Cardiac septum (tissue), 1 donor: ENCODE measurements at regions not wholly inside any gene's neighbourhood (a gene's known extent, or its start where the extent isn't known, plus 50 kb on each side); places are given as distances from the start of the nearest gene placed in this dataset.
"Not testable (repeated sequence)": the region's sequence is repeated elsewhere in the genome, so short reads cannot be mapped to it uniquely, and the experiment has no call there.

ENCODE experiments used
- DNase-seq: peaks from one replicate; pipeline ENCODE4 v3.0.0-alpha.2; 2020; ENCODE audit warnings: low spot score
- intact Hi-C: fragments of 100-400 bp; cut with DNase I; formaldehyde crosslinking; loops from one replicate; pipeline ENCODE4 v1.14.0; 2022
- donor health status: DM: no; HTN: no; CAD: no.

DNA sequence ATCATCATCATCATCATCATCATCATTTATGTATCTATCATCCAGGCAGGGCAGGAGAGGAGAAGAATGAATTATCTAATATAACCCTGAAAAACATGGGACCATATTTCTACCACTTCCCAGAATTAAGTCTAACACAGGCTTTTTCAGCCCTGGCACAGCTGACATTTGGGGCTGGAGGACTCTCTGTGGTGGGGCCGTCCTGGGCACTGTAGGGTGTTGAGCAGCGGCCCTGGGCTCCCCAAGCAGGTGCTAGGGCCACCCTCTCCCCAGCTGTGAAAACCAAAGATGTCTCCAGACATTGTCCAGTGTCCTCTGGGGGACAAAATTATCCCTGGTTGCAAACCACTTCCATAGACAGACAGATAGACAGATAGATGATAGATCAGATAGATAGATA lies 288.4 kb downstream of the CRLF2 start:
- no peak for DNase-seq
- intact Hi-C loops, result no loop called here

DNA sequence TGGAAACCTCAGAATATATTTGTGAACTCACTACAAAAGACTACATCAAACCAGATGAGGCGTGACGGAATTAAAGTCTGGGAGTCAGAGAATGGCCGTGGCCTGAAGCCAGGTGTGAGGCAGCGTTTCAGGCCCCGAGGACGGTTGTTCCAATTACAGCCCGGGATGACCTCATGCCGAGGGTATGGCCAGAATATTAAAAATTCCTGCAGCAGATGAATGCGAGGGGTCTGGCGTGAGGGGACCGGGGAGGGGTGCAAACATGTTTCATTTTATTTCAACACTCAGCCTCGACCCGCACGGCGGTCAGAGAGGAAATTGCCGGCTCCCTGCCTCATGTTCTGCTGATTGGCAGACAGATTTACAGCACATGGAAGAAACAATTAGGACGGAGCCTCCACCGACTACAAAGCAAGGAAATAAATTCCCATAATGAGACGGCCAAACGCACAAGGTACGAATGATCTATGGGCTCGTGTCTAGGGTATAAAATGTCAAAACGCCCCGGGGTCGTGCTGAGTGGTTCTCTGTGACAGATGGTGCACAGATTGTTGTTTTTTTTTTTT lies 289.7 kb downstream of the SHOX start:
- DNase-seq, result no peak
- intact Hi-C loops, result no loop called here

DNA sequence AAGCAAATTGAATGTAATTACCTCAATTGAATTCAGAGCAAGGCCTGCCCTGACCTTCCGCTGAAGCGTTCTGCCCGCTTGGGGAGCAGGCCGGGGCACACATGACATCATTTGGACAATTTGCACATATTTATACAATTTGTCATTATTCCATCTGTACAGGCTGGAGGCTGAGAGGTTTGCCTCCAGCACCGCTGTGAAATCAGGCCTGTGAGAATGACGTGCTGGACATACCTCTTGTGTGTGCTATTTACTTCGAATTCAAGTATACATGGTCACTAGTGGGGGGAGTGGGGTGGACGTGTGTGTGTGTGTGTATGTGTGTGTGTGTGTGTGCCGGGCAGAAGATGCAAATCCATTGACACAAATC lies 285.6 kb downstream of the SHOX start:
- intact Hi-C loops, result no loop called here
- no peak for DNase-seq

DNA sequence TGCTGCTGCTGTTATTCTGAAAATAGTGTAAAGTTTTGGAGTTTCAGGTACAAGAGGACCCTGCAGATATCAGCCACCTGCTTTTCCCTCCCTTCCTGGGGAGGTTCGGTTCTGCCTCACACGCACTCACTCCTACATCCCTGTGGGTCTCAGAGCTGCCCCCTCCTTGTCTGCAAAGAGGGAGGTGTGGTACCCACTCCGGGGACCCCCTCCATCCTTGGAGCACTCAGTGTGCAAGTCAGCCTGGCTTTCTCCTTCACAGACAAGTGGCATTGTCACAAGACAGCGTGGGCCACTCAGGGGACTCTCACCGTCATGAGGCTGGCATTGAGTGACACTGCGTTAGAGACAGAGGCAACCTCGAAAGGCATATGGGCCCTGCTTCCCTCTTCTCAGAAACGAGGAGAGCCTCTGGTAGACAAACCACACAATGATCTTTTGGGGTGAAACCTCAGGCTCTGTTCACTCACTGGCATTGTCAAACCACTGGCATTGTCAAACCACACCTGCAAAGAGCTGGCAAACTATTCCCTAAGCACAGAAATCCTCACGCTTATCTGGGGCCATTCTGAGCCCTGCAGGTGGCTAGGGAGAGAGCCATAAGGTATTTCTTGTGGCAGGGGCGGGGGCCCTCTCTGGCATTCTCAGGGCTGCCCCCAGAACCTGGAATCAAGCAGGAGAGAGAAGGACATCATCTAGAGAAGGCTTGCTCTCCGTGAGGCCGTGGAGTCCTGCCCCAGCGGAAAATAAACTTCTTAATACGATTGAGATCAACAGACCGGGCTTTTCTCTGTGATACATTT lies 285.0 kb downstream of the SHOX start:
- intact Hi-C loops, result no loop called here
- no peak for DNase-seq

DNA sequence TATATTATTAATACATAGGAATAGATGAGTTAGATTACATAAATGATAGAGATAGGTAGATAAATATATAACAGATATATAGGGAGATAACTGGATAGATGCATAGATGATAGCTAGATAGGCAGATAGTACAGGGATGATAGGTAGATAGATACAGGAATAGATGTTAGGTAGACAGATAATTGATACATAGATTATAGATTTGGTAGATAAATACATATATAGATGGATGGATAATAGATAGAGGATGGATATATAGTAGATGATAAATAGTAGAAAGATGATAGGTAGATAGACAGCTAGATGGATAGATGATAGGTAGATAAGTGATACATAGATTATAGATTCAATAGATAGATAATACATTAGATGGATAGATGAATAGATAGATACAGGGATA lies 283.6 kb downstream of the SHOX start:
- intact Hi-C loops, result no loop called here

DNA sequence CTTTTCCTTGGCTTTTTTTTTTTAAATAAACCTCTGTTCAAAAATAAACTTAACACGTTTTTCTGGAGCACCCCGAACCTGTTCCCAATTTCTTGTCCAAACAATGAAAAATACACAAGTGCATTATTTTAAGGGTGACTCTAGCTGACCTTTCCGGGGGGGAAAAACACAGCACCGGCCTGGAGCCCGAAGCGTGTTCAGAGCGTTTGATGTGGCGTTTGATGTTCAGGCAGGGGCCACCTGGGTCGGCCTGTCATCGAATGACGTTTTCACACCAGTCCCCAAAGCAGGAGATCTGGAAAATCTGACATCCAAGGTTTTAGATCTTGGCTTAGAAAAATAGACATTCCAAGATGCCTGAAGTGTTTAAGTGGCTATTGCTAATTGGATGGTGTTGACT lies 282.1 kb downstream of the SHOX start:
- no peak for DNase-seq
- intact Hi-C loops, result no loop called here

More for the DNA sequence above, 283.6 kb downstream of the SHOX start:
- no peak for DNase-seq

DNA sequence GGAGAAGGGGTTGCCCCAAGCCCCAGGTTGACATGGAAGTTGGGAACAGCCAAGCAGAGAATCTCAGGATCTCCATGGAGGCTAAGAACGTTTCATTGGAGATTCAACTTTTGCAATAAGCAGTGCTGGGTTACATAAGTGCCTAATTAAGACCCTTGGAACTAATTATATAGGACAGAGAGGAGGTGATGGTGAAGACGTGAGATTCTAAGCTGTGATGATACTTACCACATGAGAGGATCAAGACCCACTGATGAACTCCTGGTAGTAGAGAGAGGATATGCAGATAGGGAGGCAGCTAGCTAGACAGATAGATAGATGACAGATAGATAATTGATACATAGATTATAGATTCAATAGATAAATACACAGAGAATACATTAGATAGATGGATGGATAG lies 278.5 kb downstream of the SHOX start:
- intact Hi-C loops, DNase-seq: not testable (repeated sequence)

DNA sequence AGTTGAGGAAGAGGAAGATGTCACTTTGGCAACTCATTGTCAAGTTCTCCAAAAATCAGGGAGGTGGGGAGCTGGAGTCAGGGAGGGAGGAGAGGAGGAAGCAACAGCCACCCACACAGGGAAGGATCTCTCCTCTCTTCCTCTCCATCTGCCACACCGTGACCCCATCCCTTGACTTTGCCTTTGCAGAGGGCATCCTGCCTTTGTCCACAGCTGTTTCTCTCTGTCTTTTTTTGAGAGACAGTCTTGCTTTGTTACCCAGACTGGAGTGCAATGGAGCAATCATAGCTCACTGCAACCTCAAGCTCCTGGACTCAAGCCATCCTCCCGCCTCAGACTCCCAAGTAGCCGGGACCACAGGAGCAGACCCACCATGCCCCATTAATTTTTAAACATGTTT lies 276.0 kb downstream of the SHOX start:
- intact Hi-C loops, result no loop called here
- DNase-seq, result no peak

DNA sequence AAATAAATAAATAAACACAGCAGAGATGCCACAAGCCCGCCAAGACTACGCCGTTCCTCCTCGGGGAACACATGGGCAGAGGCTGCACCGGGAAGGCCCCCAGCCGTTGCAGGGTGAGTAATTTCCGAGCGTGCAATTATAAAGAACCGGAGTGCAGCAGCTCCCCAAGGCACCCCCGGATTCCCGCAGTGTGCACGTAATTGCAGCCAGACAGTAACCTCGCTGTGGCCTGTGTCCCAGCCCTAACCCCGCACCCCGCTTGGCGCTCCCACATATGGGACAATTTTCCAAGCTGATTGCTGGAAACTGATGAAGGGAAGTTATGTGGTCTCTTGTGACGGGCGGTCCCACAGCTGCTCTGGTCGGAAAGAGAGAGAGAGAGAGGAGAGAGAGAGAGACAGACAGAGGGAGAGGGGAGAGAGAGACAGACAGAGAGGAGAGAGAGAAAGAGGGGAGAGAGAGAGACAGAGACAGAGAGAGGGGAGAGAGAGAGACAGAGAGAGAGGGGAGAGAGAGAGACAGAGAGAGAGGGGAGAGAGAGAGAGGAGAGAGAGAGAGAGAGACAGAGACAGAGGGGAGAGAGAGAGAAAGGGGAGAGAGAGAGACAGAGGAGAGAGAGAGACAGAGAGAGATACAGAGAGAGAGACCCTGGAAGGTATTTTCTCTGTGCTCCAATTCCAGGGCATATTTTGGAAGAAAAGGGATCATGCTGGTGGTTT lies 275.4 kb downstream of the SHOX start:
- DNase-seq, result no peak
- intact Hi-C loops, result no loop called here

DNA sequence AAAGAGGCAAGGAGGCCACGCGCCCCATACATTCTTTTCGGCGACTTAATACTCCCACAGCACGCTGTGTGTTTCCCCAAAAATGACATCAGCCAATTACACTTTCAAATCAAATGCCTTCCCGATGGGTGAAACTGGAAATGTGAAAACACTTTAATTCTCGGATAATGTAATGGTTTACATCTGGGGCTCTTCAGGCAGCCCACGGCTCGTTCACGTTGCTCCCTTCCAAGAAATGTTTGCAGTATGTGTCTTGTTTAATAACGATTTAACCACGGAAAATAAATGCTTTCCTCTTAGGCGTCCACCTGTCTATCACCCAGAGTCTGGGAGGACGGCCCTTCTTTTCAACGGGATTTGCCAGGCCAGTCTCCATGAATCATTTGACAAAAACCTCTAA lies 272.5 kb downstream of the SHOX start:
- intact Hi-C loops, result no loop called here
- no peak for DNase-seq

DNA sequence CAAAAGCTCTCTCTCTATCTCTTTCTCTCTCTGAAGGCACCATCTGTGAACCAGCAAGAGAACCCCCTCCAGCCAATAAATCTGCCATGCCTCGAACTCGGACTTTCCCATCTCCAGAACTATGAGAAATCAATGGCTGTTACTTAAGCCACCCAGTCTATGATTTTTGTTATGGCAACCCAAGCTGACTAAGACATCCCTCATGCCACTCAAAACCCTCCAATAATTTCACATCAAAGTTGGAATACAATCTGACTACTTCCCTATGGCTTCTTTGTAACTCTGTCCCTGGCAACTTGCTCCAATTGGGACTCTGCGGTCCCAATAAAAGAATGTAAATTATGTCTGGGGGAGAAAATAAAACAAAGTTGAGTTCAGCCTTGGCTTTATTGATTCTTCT lies 265.7 kb downstream of the SHOX start:
- intact Hi-C loops, result no loop called here
- DNase-seq, result no peak

DNA sequence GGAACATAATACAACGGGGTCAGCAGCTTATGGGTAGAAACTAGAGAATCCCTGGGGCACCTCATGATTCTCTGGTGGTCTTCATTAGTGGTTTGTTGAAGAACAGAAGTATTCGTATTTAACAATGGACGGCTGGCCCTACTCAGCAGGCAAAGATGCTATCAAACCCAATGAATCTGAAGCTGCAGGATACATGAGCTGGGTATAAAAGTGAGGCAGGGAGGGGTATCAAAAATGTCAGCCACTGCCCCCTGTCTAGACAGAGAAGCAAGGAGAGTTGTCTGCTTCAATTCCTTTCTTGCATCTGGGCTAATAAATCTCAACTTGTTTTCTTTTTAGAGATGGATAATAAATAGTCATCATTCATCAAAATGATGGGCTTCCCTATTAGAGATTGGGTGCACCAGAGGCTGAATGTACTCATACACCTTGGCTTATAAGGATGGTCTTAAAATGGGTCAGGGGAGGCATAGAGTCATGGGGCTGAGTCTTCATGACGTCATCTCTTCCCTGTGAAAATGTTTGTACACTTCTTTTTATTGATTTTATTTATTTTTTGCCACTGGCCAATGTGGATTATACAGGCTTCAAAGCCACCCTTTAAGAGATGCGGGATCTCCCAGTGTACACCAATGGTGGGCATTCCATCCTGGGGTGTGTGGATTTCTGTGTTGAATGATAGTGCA lies 259.5 kb downstream of the SHOX start:
- no peak for DNase-seq
- intact Hi-C loops, result no loop called here

DNA sequence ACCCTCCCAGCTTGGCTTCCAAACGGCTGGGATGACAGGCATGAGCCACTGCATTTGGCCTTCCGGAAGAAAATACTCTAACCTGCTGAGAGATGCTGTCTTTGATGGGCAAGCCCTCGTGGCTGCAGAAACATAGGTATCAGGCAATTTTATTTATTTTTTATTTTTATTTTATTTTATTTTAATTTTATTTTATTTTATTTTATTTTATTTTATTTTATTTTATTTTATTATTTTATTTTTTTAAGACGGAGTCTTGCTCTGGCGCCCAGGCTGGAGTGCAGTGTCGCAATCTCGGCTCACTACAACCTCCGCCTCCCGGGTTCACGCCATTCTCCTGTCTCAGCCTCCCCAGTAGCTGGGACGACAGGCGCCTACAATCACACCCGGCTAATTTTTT lies 257.1 kb downstream of the SHOX start:
- DNase-seq, intact Hi-C loops: not testable (repeated sequence)

DNA sequence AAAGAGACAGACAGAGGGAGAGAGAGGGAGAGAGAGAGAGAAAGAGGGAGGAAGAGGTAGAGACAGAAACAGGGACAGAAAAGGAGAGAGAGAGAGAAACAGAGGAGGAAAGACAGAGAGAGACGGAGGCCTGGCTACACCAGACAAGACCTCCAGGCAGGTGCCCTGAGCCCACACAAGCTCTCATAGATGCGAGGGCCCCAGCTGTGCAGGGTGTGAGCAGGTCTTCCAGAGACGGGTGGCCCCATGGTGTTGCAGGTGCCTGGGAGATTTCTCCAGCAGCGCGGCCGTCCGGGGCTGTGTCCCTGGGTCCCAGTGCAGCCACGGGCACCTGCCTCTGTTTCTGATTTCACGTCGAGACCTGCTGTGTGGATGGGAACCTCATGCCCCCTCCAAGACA lies 253.0 kb downstream of the SHOX start:
- intact Hi-C loops, result no loop called here
- DNase-seq, result no peak

DNA sequence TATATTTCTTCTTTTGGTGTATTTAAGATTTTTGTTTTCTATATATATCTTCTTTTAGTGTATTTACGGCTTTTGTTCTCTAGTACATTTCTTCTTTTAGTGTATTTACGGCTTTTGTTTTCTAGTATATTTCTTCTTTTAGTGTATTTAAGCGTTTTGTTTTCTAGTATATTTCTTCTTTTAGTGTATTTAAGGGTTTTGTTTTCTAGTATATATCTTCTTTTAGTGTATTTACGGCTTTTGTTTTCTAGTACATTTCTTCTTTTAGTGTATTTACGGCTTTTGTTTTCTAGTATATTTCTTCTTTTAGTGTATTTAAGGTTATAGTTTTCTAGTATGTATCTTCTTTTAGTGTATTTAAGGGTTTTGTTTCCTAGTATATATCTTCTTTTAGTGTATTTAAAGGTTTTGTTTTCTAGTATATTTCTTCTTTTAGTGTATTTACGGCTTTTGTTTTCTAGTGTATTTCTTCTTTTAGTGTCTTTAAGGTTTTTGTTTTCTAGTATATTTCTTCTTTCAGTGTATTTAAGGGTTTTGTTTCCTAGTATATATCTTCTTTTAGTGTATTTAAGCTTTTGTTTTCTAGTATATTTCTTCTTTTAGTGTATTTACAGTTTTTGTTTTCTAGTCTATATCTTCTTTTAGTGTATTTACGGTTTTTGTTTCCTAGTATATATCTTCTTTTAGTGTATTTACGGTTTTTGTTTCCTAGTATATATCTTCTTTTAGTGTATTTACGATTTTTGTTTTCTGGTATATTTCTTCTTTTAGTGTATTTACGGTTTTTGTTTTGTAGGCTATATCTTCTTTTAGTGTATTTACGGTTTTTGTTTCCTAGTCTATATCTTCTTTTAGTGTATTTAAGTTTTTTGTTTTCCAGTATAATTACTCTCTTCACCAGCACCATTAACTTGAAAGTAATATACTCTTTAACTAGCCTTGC lies 249.4 kb downstream of the SHOX start:
- DNase-seq, intact Hi-C loops: not testable (repeated sequence)

DNA sequence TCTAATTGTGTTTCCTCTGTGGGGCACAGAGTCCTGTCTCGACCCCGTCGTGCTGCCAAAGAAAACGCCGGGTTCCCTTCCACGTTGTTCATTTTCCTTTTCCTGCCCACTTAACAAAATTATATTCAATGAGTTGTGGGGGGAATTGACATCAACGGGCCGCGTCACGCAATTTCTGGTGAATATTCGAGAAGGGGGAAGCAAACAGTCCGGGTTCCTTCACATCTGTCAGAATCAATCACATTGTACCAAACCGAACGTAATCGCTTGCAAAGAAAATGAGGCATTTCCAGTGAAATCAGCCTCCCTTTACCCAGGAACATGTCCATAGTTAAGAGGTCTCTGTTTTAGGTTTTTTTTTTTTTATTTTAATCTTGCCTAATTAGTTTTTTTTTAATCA lies 243.5 kb downstream of the SHOX start:
- intact Hi-C loops, result no loop called here

DNA sequence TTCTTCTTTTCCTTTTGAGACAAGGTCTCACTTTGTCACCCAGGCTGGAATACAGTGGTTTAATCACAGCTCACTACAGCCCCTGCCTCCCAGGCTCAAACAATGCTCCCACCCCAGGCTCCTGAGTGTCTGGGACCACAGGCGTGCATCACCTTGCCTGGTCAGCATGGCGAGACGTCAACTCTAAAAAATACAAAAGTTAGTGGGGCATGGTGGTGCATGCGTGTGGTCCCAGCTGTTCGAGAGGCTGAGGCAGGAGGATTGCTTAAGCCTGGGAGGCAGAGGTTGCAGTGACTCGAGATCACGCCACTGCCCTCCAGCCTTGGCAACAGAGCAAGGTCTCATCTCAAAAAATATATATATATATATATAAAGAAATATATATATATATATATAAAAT lies 242.4 kb downstream of the SHOX start:
- no peak for DNase-seq
- intact Hi-C loops, result no loop called here

More for the DNA sequence above, 243.5 kb downstream of the SHOX start:
- no peak for DNase-seq

DNA sequence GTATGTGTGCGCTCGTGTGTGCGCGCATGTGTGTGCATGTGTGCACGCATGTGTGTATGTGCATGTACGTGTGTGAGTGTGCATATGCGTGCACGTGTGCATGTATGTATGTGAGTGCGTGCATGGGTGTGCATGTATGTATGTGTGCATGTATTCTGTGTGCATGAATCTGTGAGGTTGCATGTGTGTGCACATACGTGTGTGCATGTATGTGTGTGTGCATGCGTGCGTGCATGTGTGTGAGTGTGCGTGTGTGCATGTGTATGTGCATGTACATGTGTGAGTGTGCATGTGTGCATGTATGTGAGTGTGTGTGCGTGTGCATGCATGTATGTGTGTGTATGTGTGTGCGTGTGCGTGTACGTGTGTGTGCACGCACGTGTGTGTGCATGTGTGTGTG lies 241.5 kb downstream of the SHOX start:
- no peak for DNase-seq
- intact Hi-C loops, result no loop called here

DNA sequence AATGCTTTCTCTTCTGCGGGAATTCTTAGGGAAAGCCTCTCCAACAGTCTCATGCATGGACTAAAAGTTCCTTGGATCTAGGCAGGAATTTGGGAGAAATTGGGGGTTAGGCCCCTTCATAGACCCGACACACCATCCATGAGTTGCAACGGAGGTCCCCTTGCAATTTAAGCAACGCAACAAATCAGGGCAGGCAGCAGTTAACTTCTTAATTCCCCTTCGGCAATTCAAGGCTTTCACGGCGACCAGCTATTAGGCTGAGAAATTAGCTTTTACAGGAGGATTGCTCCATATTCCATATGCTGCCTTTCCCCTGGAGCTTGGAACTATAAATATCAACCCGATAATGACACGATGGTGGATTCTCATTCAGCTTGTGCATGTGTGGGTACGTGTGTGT lies 241.0 kb downstream of the SHOX start:
- intact Hi-C loops, result no loop called here
- DNase-seq, result no peak
